Liver (tissue), 3 donors: ENCODE measurements at regions not wholly inside any gene's neighbourhood (a gene's known extent, or its start where the extent isn't known, plus 50 kb on each side); places are given as distances from the start of the nearest gene placed in this dataset.

Experiments
- CTCF ChIP-seq: fragments of 150-350 bp; IDR thresholded peaks from 2 replicates; pipeline ENCODE4 v1.5.1; 2017; ENCODE audit warnings: improper control_type of control experiment, low read depth, low read length; ENCODE audit not compliant: missing input control
- GABPA ChIP-seq, 2 donors: IDR thresholded peaks in 1 of 2; conservative IDR thresholded peaks in 1 of 2; 2 replicates each; pipeline ENCODE4 v1.6.1; 2016; ENCODE audit warnings: antibody characterized with exemption in 2 of 2, mild to moderate bottlenecking in 1 of 2, moderate library complexity in 1 of 2
- JUND ChIP-seq, 2 donors: IDR thresholded peaks; 2 replicates each; pipeline ENCODE4 v1.6.1; 2016; ENCODE audit warnings: antibody characterized with exemption in 2 of 2
- SP1 ChIP-seq: IDR thresholded peaks from 2 replicates; pipeline ENCODE4 v1.6.1; 2018; ENCODE audit warnings: antibody characterized with exemption, mild to moderate bottlenecking
- YY1 ChIP-seq: IDR thresholded peaks from 2 replicates; pipeline ENCODE4 v1.6.1; 2016; ENCODE audit warnings: antibody characterized with exemption, mild to moderate bottlenecking
- ZBTB33 ChIP-seq: IDR thresholded peaks from 2 replicates; pipeline ENCODE4 v1.6.1; 2016; ENCODE audit warnings: antibody characterized with exemption
- donor health status: healthy.
- donor health status: healthy.

DNA sequence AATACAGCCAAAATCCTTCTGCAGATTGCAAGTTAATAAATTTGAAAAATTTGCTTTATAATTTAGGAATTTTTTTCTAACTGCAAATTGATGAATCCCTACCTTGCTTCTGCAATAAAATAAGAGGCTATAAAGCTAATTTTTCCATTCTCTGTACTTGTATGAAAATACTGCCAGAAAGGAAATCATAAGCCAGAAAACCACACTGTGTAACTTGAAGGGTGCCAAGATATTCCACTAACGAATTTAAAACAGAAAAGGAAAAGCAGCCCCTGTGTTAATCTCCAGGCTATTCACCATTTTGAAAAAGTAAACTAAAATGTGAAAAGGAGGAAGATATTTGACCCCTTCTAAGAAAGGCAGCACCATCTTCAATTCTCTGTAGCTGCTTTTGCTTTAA lies 557.9 kb upstream of the ZNF385D start:
- TF ChIP-seq CTCF = no peak
- TF ChIP-seq YY1 = no peak
- TF ChIP-seq GABPA (IDR thresholded peaks at IDR 0.05 in 1 of 2, conservative IDR thresholded peaks at IDR 0.05 in 1 of 2) = no peak
- TF ChIP-seq ZBTB33 = no peak
- TF ChIP-seq SP1 = no peak
- TF ChIP-seq JUND (IDR thresholded peaks at IDR 0.05) = no peak
